GM18873 (cell line): ENCODE measurements at regions not wholly inside any gene's neighbourhood (a gene's known extent, or its start where the extent isn't known, plus 50 kb on each side); places are given as distances from the start of the nearest gene placed in this dataset.
"Not testable (repeated sequence)": the region's sequence is repeated elsewhere in the genome, so short reads cannot be mapped to it uniquely, and the experiment has no call there.

Experiments
- ATAC-seq: cut with Tn5 transposase; IDR thresholded peaks from one replicate; pipeline ENCODE4 v1.9.1; 2021; ENCODE audit warnings: mild to moderate bottlenecking, moderate library complexity, moderate number of reproducible peaks; ENCODE audit not compliant: unreplicated experiment, low FRiP score

DNA sequence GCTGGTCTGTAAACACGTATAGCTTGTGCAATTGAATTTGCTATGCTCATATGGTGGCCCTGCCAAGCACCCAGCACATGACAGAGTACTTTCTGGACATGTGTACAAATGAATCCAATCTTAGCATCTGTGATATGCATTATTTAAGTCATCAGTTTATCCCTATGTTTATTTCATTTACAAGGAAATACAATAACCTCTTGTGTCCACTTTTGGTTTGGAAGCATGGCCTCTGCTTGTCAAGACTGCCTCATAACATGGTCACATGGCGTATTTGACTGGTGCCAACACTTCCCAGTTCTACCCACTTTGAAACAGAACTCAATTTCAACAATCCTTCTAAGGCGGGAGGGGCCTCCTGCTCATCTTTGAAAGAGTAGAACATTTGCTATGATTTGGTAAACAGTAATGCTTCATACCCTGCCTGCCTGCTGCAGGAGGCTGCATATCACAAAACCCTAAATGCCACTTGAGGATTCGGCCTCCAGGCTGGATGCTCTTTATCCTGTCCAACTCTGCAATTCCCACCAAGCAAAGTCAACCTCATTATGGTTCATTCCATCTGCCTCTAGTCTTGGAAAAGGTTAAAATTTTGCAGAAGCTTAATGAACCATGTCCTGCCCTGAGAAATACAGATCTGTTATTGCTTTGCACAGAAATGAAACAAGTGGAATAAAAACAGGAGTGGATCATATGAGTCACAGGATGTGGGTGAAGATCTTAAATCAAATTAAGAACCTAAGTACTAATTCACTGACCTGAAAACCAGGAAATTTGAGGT is 151.3 kb downstream of the CYSLTR2 start:
- ATAC-seq: no peak

DNA sequence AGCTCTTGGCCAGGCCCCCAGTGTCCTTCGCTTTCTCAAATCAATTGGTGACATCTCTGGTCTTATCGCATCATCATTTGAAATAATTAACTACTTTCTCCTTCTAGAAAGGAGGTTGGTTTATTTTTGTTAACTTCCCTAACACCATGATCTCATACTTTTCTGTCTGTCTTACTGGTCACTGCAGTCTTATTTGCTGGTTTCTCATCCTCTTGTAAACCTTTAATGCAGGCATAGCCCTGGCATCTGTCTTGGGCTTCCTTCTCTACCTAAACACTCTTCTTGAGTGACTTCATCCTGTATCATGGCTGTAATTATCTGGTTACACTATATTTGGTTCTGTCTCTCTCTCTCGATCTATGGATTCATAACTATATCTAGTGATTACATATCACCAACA is 152.8 kb downstream of the CYSLTR2 start:
- no peak for ATAC-seq

DNA sequence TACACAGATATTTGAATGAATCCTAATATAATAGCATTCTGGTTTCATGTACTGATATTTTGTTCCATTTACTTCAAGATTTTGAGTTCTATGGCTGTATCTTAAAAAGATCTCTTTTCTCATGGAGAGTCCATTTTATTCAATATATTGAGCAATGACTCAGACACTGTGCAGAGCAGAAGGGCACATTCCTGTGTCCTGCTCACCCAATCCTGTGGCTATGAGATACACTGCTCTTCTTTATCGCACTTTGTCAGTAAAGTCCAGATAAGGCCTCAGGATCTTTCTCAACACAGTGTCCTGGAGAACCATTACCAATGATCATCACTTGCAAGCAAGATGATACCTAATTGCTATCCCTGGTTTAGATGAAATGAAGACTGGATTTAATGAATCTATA is 155.0 kb downstream of the CYSLTR2 start:
- no peak for ATAC-seq

DNA sequence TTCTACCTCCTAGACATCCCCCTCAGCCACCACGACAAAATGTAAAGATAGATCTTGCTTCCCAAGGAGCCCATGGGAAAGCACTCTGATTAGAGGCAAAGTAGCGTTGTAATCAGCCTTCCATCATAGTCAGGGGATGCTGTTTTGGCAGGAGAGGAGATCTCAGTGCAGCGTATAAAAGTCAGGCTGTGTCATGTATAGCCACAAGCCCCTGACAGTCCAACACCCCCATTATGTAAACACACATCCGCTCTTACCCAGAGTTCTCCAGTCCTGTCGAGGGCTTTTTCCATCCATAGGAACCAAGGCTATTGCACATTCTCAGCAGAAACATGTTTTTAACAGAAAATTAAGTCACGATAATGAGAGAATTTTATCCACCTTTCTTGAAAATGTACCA is 156.3 kb downstream of the CYSLTR2 start:
- no peak for ATAC-seq

DNA sequence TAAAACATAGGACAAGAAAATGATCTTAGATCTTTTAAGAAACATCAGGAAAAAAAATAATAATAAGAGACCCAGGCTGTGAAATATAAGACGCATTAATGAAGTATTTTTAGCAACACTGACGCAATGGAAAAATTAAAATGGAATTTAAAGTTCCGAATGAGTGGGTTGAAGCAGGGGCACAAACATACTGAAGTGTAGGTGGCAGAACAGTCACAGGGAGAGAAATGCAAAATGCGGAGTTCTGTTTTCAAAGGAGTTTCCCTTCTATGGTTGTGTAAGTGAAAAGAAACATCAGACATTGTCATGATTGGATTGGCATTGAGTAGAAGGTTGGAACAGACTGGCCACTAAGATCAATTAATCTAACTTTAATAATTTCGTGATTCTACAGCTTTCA is 159.8 kb downstream of the CYSLTR2 start:
- ATAC-seq: no peak

DNA sequence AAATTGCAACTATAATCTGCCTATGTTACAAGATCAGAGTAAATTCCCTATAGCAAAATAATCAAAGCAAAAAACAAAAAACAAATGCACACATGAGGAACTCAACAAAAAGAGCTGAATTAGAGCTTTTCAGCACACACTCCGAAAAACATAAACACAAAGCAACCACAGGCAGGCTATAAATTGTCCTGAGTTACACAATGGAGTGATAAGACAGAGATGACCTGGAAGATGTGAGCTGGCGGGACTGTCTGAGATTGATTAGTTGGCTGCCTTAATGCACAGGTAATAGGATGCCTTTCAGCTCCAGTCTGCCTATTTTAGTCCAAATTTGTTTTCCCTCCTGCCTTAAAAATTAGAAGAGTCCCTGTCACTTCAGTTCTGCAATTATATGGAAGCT is 159.0 kb upstream of the FNDC3A start:
- no peak for ATAC-seq

DNA sequence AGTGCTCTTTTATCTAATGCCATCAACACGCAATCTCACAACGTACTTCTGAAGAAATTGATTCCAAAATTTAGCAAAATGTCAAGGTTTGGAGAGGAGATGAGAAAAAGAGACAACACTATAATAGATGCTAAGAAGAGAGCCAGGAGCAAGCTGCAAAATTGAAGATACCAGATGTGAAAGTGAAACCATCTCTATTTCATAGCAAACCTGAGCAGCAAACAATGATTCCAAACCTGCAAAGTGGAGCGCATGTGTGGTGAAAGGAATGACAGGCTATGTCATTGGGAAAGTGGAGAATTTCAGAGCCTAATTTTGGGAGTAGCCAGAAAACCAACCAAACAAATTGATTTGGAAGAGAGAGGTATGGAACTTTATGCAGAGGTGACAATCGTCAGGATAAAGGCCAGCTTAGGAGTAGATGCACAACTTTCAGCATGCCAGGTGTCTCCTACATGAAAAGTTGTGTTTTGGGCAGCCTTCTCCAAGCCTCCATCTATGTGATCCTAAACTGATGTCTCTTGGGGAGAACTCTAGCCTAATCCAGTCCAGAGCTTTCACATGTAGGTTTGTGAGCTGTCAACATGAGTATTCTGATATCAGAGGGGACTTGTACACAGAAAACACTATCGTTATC is 158.4 kb upstream of the FNDC3A start:
- ATAC-seq: no peak

DNA sequence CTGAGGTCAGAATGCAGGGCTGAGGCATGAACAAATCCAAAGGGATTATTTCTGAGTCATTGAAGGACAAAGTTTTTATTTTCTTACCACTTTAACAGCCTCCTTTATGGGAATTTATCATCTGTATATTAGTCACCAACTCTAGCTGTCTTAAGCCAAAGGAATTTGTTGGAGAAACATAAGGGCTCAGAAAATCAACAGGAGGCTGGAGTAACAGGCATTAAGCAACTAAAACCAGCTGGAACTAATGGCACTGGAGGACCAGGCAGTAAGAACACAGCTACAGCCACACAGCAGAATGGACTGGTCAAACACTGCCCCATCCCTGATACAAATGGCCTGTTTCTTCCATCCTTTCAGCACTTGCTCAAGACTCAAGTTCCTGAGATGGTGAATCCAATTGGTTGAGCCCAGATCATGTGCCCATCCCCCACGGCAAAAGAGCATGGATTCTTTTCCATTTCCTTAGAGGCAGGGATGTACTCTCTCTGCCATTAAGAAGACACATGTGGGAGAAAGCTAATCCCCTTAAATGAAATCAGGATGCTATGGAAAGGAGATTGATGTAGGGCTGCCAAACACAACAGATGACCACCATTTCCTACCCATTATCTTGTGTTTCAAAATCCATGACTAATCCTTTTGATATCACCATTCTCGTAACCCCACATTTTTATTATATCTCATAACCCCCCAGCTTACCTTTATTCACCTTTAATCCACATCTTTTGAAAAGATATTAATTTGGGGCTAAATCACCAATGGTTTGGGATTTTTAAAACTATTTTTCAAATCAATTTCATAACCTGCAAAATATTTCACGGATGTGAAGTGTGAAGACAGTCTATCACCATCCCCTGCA is 157.0 kb upstream of the FNDC3A start:
- no peak for ATAC-seq

DNA sequence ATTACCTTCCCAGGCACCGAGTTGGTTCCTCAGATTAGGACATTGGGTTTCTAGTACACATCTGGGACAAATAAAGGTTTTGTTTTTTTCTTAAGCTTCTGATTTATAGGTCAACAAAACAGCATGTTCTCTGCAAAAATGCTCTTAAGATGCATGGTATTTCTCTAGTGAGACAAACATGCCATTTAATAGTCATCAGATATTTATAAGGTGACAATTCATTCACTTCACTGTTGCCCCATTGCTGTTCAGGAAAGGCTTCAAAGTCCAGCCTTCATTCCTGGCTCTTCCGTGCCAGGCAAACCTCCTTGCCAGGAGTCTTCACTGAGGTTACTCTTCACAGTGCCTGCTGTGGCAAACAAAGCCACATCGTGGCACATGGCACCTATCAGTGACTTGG is 156.3 kb upstream of the FNDC3A start:
- no peak for ATAC-seq

DNA sequence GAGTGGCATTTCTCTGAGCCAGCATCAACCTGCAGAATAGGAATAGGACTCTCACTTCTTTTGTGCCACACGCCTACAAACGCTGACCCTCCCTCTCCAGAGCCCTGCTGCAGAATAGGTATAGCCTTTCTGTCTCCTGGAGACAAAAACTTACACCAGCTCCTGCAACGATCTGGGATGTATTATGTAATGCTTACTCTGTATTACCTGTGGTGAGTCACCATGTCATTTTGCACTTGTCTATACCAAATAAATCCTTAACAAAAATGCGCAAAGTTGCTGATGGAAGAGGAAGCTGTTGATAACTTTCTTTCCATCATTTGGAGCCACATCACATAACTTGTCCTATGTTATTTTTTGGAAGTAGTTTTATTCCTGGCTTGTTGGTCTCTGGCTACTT is 155.8 kb upstream of the FNDC3A start:
- ATAC-seq: no peak

DNA sequence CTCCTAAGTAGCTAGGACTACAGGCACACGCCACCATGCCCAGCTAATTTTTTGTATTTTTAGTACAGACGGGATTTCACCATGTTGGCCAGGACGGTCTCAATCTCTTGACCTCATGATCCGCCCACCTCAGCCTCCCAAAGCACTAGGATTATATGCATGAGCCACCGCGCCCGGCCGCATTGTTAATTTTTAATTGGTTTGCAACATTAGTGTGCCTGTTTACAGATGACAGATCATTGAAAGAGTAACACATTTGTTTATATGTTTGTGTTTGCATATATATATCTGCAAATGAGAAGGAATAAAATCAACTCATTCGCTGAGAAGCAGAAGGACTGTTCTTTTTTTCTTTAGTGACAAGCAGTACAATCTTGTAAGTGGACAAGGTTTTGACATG is 152.2 kb upstream of the FNDC3A start:
- ATAC-seq: not testable (repeated sequence)

DNA sequence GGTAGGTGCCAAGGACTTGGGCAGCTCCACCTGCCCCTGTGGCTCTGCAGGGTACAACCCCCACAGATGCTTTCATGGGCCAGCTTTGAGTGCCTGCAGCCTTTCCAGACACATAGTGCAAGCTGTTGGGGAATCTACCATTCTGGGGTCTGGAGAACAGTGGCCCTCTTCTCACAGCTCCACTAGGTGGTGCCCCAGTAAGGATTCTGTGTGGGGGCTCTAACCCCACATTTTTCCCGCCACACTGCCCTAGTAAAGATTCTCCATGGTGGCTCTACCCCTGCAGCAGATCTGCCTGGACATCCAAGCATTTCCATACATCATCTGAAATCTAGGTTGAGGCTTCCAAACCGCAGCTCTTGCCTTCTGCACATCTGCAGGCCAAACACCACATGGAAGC is 149.7 kb upstream of the FNDC3A start:
- no peak for ATAC-seq

DNA sequence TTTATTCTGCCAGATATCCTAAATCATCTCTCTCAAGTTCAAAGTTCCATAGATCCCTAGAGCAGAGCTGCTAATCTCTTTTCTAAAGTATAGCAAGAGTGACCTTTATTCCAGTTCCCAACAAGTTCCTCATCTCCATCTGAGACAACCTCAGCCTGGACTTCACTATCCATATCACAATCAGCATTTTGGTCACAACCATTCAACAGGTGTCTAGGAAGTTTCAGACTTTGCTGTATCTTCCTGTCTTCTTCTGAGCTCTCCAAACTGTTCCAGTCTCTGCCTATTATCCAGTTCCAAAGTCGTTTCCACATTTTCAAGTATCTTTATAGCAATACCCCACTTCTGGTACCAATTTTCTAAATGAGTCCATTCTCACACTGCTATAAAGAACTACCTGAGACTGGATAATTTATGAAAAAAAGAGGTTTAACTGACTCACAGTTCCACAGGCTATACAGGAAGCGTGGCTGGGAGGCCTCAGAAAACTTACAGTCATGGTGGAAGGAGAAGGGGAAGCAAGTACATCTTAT is 148.7 kb upstream of the FNDC3A start:
- not testable (repeated sequence) for ATAC-seq

DNA sequence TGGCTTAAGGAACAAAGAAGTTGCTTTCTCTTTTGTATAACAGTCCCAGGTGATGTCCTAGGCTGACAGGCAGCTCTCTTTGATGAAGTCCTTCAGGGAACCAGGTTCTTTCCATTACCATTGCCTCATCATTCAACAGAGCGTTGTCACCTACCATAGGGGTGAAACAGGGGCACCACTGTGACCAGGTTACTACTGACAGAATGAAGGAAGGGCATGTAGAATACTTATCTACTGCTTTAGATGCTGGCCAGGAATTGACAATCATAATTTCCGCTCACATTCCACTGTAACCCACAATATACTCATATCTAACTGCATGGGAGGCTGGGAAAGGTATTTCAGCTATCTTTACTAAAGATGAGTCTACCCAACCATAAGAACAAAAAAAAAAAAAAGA is 148.0 kb upstream of the FNDC3A start:
- no peak for ATAC-seq

DNA sequence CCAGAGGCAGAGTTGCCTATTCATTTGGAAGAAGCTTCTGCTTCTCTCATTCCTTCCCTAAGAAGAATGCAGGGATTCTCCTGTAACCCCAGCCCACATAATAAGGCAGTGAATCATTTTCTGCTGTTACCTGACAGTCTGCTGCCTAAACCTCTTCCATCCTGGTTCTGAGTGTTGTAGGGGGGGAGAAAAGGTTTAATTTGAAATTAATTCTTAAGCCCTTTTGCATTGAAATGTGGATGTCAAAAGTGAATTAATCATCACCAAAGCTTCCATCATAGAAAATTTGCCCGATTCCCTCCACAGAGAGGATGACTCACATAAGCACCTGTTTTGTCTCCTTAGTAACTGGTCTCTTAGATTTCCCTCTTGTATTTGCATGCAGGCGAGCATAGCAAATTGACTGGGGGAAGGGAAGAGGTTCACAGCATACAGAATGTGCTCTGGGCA is 146.7 kb upstream of the FNDC3A start:
- no peak for ATAC-seq

DNA sequence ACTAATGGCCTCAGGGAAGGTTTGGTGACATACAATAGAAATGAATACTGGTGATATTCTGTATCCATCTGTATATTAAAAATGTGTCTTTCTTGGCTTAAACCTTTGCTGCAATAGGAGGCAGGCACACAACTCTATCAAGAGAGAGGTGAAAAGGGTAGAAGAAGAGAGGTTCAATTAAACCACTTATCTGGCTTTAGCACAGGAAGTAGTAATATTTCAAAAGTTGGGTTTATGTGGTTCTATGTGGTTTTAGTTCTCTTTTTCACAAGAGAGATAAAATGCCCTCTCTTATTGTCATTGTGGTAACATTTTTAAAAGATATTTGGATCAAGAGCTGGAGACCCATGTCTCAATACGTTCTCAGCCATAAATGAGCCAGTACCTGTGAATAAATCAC is 146.2 kb upstream of the FNDC3A start:
- no peak for ATAC-seq

DNA sequence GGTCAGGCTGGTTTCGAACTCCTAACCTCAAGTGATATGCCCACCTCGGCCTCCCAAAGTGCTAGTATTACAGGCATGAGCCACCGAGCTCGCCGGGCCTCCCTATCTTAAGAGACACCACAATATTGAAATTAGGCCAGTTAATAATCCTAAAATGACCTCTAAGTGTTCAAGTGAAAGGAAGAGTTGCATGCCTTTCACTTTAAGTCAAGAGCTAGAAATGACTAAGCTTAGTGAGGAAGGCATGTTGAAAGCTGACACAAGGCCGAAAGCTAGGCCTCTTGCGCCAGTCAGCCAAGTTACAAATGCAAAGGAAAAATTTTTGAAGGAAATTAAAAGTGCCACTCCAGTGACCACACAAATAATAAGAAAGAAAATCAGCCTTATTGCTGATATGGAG is 144.5 kb upstream of the FNDC3A start:
- no peak for ATAC-seq

DNA sequence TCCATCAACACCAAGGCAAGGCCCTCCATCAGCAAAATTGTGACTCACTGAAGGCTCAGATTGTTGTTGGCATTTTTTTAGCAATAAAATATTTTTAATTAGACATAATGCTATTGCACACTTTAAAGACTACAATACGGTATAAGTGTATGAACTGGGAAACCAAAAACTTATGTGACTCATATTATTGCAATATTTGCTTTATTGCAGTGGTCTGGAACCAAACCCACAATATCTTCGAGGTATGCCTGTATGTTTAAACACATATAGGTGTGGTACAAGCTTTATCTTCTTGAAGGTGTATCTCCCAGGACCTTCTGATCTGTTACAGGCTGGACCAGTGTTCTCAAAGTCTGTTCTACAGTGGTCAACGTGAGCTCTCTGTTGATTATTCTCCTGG is 142.3 kb upstream of the FNDC3A start:
- ATAC-seq: no peak

DNA sequence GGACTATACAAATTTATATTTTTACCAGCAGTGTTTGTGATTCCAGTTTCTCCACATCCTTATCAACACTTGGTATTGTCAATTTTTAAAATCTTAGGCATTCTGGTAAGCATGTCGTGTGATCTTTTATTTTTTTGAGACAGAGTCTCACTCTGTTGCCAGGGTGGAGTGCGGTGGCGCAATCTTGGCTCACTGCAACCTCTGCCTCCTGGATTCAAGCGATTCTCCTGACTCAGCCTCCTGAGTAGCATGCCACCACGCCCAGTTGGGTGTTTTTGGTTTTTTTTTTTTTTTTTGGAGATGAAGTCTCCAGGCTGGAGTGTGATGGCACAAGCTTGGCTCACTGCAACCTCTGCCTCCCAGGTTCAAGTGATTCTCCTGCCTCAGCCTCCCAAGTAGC is 140.4 kb upstream of the FNDC3A start:
- ATAC-seq: not testable (repeated sequence)

DNA sequence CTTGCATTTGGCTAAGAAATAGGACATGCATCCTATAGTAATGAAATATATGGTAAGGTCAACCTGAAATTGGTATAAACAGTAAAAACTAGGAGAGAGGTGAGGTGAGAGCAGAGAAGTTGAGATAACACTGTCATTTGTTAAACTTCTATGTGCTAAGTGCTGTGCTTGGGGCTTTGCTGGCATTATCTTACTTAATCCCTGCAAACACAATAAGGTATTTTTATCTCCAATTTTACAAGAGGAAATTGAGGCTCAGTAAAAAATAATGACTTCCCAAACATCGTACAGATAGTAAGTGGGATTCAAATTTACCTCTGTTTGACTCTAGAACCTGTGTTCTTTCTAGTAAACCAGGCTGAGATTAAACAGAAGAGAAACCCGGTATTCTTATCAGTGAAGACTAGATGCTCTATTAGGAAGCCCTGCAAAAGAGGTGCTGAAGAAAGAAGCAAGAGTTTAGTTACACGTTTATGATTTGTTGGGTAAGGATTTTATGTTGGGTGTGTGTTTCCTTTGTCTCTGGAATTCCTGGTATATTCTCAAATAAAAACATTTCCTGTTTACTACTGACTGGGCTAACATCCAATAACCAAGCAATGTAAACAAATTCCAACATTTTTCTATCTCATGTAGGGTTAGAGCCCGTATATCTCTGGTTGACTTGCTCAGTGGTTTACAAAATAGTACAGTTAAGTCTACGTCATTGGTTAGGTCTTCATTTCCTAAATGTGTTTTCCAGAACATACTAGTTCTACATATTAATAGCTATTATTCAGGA is 137.3 kb upstream of the FNDC3A start:
- ATAC-seq: no peak
